ENCODE measurements at regions not wholly inside any gene's neighbourhood (a gene's known extent, or its start where the extent isn't known, plus 50 kb on each side); places are given as distances from the start of the nearest gene placed in this dataset.
A peak's percentile ranks its signal among the peaks of the same experiment; 100 is the strongest.
"Not testable (repeated sequence)": the region's sequence is repeated elsewhere in the genome, so short reads cannot be mapped to it uniquely, and the experiment has no call there.

GRCh38 chr6:14290772-14291330, 173.3 kb downstream of the CD83 start:
- DNase-seq: no peak

- DNase-seq: no peak
Measured at GRCh38 chr6:14291331-14291730, 173.8 kb downstream of the CD83 start.

- no peak for DNase-seq
Measured at GRCh38 chr6:14292119-14292518, 174.5 kb downstream of the CD83 start.

GRCh38 chr6:14294270-14294951, 176.8 kb downstream of the CD83 start:
- no peak for DNase-seq

GRCh38 chr6:14296698-14297097, 179.1 kb downstream of the CD83 start:
- DNase-seq: not testable (repeated sequence)

GRCh38 chr6:14297118-14297517, 179.5 kb downstream of the CD83 start:
- DNase-seq: not testable (repeated sequence)

GRCh38 chr6:14300189-14300588, 182.6 kb downstream of the CD83 start:
- DNase-seq: not testable (repeated sequence)

GRCh38 chr6:14300721-14301120, 183.1 kb downstream of the CD83 start:
- DNase-seq: not testable (repeated sequence)

GRCh38 chr6:14301477-14301876, 183.9 kb downstream of the CD83 start:
- DNase-seq: not testable (repeated sequence)

- no peak for DNase-seq
Measured at GRCh38 chr6:14305131-14305530, 187.6 kb downstream of the CD83 start.

- no peak for DNase-seq
Measured at GRCh38 chr6:14305624-14306023, 188.1 kb downstream of the CD83 start.

GRCh38 chr6:14306151-14306906, 188.8 kb downstream of the CD83 start:
- DNase-seq: no peak

- no peak for DNase-seq
Measured at GRCh38 chr6:14309516-14309915, 191.9 kb downstream of the CD83 start.

GRCh38 chr6:14309951-14310445, 192.4 kb downstream of the CD83 start:
- DNase-seq: no peak

GRCh38 chr6:14310960-14311359, 193.4 kb downstream of the CD83 start:
- no peak for DNase-seq

- DNase-seq: no peak
Measured at GRCh38 chr6:14312587-14312986, 195.0 kb downstream of the CD83 start.

GRCh38 chr6:14313248-14313647, 195.7 kb downstream of the CD83 start:
- no peak for DNase-seq

GRCh38 chr6:14315353-14315752, 197.8 kb downstream of the CD83 start:
- DNase-seq: no peak

GRCh38 chr6:14316651-14317386, 199.2 kb downstream of the CD83 start:
- peak; percentile 53 to 60 for DNase-seq

- DNase-seq: no peak
Measured at GRCh38 chr6:14317387-14317970, 199.9 kb downstream of the CD83 start.

GRCh38 chr6:14320332-14320731, 202.8 kb downstream of the CD83 start:
- DNase-seq: no peak

All from right lung (tissue), 2 donors.